ENCODE measurements at regions not wholly inside any gene's neighbourhood (a gene's known extent, or its start where the extent isn't known, plus 50 kb on each side); places are given as distances from the start of the nearest gene placed in this dataset.
"Not testable (repeated sequence)": the region's sequence is repeated elsewhere in the genome, so short reads cannot be mapped to it uniquely, and the experiment has no call there.

DNA sequence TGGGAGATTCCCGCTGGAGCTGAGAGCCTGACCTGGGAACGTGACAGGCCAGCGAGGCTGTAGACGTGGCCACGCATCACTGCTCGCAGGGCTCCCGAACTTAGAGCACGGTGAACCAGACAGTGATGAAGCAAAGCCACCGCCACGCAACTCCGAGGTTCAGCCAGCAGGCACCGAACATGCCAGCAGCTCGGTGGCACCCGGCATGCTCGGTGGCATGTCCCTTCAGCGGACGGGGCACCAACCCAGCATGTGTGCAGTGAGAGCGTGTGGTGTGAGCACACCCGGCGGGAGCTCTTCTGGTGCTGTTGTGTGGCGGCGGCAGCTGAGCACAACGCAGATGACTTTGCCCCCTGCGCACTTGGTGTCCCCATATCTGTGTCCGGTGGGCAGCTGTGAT, 4468.2 kb upstream of the TPTE start:
- DNase-seq (ENCODE audit: low read depth): not testable (repeated sequence)

DNA sequence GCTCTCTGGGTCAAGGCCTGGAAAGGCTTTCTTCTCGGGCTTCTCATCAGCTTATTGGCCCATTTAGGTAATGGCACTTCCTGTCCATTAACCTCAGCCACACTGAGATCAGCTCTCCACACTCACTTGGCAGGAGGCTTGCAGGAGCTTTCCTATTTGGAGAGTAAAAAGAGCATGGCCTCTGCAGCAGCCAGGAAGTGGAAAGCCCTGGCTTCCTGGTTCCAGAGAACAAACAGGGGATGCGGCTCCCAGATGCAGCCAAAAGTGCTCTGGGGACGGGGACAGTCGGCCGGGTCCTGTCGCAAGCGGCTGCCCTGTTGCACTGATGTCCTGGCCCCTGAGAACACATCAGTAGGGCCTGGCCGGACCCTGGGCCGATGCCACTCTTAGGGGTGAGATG, 4462.4 kb upstream of the TPTE start:
- H3K4me3 ChIP-seq (ENCODE audit: low read depth, low read length); DNase-seq (ENCODE audit: low read depth): not testable (repeated sequence)

More for the DNA sequence above, 4468.2 kb upstream of the TPTE start:
- H3K4me3 ChIP-seq (ENCODE audit: low read depth, low read length): not testable (repeated sequence)

DNA sequence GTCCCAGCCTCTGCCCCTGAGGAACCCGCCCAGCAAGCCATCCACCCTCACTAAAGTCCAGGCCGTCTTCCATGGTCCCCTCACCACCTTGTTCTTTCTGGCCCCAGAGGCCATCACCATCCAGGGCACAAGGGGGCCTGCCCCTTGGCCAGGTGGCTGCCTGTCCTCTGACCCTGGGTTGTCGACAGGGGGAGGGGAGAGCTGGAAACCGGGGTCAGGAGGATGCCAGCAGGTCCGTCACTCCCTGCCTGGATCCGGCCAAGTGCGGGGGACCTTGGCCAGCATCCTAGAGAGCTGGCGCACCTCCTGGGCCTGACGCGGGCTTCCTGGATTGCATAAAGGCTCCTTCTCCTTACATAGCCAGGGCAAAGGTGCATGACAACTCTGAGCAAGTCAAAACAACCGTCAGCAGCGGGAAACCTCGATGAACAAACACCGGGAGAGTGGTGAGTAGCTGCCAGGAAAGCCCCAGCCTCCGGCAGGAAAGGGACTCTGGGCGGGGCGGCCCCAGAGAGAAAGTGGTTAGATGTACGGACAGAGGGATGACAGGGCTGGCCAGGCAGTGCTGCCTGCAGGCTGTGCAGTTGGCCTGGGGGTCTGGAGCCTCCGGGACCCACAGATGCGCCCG, 4461.2 kb upstream of the TPTE start:
- H3K4me3 ChIP-seq (ENCODE audit: low read depth, low read length); DNase-seq (ENCODE audit: low read depth): not testable (repeated sequence)

DNA sequence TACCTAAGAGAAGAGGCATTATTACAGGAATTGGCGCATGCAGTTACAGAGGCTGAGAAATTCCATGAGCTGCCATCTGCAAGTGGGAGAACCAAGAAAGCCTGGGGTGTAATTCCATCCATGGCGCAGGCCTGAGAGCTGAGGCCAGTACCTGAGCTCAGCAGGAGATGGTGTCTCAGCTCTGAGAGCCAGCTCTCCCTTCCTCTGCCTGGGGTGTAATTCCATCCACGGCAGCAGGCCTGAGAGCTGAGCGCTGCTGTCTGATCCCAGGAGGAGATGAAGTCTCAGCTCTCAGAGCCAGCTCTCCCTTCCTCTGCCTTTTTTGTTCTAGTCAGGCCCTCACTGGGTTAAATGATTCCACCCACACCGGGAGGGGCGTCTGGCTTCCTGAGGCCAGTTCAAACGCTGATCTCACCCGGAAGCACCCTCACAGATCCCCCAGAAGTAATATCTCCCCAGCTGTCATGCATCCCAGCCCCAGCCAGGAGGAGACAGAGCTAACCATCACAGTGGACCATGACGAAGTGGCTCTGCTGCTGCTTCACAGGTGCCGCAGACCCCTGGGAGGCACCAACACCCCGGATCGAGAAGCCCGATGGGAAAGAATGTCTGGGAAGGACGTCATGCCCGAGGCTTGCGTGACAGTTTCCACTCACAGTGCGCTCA, 4454.9 kb upstream of the TPTE start:
- H3K4me3 ChIP-seq (ENCODE audit: low read depth, low read length); DNase-seq (ENCODE audit: low read depth): not testable (repeated sequence)

DNA sequence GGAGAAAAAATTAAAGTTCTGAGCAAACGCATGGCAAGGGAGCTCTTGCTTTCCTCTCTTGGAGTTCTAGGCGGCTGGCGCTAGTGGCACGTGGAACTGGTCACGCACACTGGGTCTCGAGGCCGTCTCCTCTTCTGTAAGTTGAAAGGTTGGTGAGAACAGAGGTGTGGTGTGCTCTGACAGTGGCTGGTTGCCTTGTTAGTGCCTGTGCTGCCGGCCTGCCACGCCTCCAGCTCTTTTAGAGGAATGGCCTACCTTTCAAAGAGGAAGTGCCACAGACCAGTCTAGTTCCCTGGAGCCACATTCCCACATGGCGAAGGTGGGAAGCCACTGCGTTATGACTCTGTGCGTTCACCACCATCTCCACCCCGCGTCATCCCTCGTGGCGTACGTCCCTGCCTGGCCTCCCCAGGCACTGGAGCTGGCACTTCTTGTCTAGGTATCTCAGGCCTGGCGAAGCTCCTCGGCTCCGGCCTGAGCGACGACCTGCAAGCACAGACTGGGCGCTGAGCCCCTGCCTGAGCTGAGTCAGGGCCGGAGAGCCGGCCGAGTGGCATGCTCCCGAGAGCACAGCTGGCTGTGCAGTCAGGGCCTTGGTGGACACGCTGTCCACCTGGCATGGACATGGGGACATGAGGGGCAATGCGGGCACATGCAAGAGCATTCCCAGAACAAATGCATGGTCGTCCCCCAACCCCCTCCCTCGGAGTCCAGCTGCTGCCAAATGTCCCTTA, 4453.1 kb upstream of the TPTE start:
- not testable (repeated sequence) for H3K4me3 ChIP-seq (ENCODE audit: low read depth, low read length); DNase-seq (ENCODE audit: low read depth)

DNA sequence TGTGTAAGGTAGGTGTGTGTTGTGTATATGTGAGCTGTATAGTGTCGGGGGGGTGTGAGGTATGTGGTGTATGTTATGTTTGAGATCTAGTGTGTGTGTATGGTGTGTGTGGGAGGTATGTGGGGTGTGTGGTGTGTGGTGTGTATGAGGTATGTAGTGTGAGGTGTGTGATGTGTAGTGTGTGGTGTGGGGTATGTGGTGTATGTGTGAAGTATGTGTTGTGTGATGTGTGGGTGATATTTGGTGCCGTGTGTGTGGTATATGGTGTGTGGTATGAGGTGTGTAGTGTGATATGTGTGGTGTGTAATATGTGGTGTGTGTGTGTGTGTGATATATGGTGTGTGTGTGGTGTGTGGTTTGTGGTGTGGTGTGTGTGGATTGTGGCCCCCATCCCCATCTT, 4451.2 kb upstream of the TPTE start:
- DNase-seq (ENCODE audit: low read depth); H3K4me3 ChIP-seq (ENCODE audit: low read depth, low read length): not testable (repeated sequence)

DNA sequence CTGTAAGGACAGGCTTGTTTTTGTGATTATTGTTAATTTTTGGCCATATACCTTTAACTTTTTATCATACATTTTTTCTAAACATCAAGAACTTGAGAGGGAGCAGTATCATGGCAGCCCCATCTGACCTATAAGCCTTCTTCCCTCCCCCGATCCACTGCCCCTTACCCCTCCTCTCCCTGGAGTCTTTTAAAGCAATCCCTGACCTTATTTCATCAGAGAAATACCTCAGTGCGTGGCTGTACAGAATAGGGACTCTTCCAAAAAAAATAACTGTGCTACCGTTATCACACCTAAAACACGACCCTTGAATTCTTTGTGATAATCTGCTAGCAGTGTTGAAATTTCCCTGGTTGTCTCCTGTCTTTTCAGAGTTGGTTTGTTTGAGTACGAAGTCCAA, 4448.7 kb upstream of the TPTE start:
- DNase-seq (ENCODE audit: low read depth); H3K4me3 ChIP-seq (ENCODE audit: low read depth, low read length): not testable (repeated sequence)

DNA sequence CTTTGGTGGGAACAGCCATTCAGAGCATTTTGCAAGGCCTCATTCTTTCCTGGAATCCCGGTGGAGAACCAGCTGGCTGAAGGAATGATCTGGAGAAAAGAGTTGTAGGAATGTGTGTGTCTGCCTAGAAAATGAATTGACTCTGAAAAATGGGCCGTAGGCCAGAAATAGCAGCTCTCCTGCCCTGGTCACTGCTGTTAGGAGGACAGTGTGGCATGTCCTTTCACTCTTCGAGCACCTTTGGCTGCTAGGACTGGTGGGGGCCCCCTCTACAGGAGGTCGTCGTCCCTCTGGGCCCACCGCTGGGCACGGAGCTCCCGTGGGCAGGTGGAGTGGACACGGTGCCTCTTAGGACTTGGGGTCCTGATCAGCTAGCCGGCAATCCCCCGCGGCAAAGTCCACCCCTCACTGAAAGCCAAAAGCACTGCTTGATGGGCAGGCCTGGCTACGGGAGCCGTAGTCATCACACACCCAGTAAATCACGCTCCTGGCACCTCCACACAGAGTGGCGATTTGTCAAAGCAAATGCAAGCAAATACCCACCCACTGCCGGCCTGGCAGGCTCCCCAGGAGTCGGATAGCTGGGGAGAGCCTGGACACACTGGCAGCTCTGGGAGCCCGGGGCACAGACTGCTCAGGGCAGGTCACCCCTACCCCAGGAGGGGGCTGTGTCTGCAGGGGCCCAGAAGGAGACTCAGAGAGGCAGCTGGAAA, 4447.2 kb upstream of the TPTE start:
- DNase-seq (ENCODE audit: low read depth); H3K4me3 ChIP-seq (ENCODE audit: low read depth, low read length): not testable (repeated sequence)

DNA sequence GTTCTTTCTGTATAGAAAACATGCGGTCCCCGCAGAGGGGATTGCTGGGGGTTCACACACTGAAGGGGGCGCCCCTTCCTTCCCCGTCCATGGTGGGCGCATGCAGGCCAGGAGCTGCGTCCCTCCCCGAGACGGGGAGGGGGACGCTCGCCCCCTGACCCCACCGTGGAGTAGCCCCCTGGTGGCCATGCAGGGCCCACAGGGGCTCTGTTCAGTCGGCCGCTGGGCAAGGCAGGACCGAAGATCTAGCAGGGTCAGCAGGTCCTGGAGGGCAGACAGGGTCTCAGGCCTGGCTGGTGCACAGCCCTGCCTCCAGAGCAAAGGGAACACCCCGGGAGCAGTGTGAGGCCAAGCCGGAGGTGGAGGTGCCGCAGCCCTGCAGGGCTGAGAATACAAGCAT, 4446.4 kb upstream of the TPTE start:
- not testable (repeated sequence) for DNase-seq (ENCODE audit: low read depth); H3K4me3 ChIP-seq (ENCODE audit: low read depth, low read length)

DNA sequence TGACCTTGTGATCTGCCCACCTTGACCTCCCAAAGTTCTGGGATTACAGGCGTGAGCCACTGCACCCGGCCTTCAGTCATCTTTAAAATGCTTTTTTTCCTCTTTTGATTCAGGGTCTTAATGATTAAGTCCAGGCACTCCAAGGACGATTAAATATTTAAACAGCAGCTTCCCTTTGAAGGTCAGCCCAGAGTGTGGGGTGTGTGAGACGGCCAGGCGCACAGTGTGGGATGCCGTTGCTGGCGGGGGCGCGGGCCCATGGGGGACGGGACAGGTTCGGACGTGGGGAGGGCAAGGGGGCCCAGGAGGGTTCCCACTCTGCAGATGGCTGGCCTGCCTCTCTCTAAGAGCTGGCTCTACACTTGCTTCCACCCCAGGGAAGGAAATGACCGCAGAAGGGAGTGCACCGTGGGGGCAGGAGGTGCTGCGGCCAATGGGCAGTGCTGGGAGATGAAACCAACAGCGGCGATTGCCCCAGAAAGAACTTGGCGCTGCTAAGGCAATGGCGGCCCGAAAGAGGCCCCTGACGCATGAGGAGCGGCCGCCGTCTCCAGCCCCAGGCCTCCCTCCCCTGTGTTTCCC, 4445.7 kb upstream of the TPTE start:
- not testable (repeated sequence) for H3K4me3 ChIP-seq (ENCODE audit: low read depth, low read length); DNase-seq (ENCODE audit: low read depth)

DNA sequence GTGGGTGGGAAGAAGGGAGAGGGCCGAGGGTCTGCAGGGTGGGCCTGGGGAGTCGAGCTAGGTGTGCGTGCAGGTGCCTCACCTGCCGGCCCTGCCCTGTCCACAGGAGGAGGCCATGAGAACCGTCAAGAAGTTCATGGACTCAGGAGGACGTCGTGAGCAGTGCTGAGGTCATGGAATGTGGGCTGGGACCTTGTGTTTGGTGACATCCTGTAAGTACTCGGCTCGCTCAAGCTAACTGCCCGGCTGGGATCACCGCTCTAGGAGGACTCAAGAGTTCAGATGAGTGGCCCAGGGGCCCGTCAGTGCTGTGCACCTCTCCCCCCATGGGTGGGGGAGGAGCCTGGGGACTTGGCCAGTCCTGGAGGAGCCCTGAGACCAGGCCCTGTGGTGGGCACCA, 4444.0 kb upstream of the TPTE start:
- not testable (repeated sequence) for H3K4me3 ChIP-seq (ENCODE audit: low read depth, low read length); DNase-seq (ENCODE audit: low read depth)

DNA sequence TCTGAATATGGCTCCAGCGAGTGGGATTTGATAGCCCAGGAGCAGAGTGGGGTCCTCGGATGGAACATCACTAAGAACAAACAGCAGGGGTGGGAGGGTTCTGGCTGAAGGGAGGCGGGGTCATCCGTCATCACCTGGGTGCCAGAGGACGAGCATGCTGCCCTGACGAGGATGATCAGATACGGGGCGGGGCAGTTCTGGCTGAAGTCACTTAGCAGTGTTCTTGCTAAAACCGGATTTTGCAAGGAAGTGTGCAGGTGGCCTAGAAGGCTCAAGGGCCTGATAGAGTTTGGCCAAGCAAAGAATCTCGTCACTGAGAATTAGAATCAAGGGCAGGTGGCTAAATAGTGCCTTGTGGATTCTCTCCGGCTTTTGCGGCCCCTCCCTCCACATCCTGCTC, 4442.5 kb upstream of the TPTE start:
- not testable (repeated sequence) for H3K4me3 ChIP-seq (ENCODE audit: low read depth, low read length); DNase-seq (ENCODE audit: low read depth)

DNA sequence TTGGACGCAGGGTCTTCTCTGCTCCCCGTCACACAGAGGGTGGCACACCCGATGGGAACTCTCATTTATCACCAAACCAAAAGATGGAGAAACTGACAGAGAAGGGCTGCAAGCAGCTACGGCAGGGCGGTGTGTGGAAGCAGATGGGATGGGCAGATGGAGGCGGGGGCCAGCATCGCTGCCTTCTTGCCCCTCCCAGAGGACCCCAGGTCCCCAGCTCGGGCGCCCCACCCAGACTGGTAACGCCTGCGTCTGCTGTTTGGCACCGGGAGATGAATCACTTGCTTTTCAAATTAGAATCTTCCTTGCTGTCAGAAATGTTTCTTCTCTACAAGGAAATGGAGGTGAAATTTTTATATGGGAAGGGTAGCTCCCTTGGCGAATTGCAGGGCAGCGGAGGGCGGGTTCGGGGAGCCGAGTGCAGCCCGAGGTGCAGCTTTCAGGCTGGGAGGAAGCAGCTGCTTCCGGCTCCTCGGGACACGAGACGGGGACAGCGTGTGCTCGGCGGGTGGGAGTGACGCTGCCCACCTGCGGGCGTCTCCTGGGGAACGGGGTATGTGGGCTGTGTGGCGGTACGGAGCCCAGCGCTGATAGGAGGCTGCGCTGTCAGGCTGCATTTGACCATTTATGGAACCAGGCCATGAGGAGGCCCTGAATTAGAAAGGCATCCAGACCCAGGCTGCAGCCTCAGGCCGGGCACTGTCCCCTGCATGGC, 4440.3 kb upstream of the TPTE start:
- not testable (repeated sequence) for H3K4me3 ChIP-seq (ENCODE audit: low read depth, low read length); DNase-seq (ENCODE audit: low read depth)

DNA sequence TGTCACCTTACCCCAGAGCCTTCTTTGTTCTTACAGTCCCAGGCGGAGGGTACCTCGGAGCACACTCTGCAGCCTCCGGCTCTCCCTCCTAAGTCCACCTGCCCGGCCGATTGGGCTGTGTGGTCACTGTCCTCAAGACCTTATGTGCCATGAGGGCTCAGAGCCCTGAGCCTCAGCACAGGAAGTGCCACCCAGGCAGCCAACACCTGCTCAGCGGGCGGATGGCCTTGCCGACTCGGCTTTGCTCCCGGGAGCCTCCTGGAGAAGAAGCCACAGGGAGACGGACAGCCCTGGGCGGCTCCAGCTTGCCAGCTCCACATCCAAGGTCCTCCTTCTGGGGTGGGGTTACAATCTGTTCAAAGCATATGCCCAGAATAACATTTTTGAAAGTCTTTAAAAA, 4439.2 kb upstream of the TPTE start:
- DNase-seq (ENCODE audit: low read depth); H3K4me3 ChIP-seq (ENCODE audit: low read depth, low read length): not testable (repeated sequence)

DNA sequence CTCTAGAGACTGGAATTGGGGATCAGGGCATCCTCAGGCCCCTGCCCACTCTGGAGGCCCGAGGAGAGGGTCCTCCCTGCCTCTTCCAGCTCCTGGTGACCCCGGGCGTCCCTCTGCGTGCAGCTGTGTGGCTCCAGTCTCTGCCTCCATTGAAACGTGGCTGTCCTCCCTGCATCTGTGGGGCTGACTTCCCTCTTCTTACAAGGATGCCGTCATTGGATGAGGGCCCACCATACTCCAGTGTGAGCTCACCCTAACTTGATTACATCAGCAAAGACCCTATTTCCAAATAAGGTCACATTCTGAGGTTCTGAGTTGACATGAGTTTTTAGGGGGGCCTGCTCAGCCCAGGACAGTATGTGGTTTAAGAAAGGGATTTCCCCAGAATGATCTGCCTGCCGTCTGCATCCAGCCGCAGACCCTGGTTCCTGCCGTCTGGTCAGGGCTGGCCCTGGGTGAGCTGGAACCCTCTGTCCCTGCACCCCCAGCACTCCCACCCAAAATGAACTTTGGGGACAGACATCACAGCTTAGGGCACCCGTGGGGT, 4437.7 kb upstream of the TPTE start:
- not testable (repeated sequence) for H3K4me3 ChIP-seq (ENCODE audit: low read depth, low read length); DNase-seq (ENCODE audit: low read depth)

DNA sequence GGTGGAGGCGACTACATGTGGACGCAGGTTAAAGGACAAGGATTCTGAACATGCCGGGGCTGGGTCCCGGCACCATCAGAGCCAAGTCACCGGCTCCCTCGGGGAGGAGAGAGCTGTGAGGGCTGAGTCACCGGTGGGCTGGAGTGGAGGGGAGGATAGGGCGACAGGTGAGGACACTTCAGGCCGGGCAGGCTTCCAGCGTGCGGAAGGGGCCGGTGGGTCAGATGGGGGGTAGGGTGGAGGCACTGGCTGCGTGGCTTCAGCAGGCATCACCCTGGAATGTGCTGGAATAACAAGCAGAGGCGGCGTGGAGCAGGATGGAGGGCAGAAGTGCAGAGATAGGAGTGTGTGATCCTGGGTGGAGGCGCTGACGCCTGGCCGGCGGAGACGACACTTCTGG, 4435.3 kb upstream of the TPTE start:
- not testable (repeated sequence) for DNase-seq (ENCODE audit: low read depth)

DNA sequence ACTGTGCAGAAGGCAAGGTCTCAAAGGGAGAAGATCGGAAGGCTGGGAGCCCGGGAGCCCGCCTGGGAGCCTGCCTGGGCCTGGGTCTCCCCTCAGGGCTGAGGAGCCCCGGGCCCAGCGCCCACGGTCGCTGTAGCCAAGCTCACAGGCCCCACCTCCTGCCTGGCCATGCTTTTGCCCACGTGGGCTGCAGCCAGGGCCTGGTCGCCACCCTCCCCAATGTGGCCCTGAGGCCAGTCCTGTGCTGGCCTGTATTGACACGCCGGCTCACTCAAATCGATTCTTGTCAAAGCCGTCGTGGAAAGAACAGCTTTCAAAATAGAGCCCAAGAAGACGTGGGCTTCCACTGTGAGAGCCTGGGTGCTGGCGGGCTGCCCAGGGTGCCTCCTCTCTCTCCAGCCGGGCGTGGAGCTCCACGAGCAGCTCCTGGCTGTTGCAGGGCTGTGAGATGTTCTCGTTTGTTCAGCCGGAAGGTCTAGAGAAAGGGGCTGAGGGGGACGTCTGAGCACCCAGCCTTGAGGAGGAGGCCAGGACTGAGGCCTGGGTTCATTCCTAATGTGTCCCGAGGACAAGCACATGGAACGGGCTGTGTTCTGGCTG, 4433.7 kb upstream of the TPTE start:
- not testable (repeated sequence) for DNase-seq (ENCODE audit: low read depth)

More for the DNA sequence above, 4435.3 kb upstream of the TPTE start:
- not testable (repeated sequence) for H3K4me3 ChIP-seq (ENCODE audit: low read depth, low read length)

More for the DNA sequence above, 4433.7 kb upstream of the TPTE start:
- not testable (repeated sequence) for H3K4me3 ChIP-seq (ENCODE audit: low read depth, low read length)

Measured in fibroblast of villous mesenchyme (primary cell).